ENCODE measurements at regions not wholly inside any gene's neighbourhood (a gene's known extent, or its start where the extent isn't known, plus 50 kb on each side); places are given as distances from the start of the nearest gene placed in this dataset.

- FAIRE-seq (no peak), DNase-seq (ENCODE audit: low read depth in 1 of 2, low spot score in 1 of 2) (no peak), ATAC-seq (peak in 1 of 2 experiments; percentile 52; a peak in 2 of 6 replicates)
- Histone ChIP-seq H3K9me3 (peaks cover 37% of the 10 kb centered on the region), H3K4me2 (no peak overlapping the region), H3K4me1 (no peaks in the 10 kb centered on the region), H3K27ac (no peak overlapping the region), H3K4me3 (no peak overlapping the region)
- WGBS (ENCODE audit: missing lambda C conversion rate): 15% methylated on average over 2 of the region's 2 CpGs
- ChIA-PET POLR2A (no interaction called here), CTCF (interaction anchor here (1.3 to 2.7 kb wide), 3 partner anchors 21 to 548 kb away, joined by 3 to 7 read pairs (median 4); no protein-coding TSS in a partner anchor)
- TF ChIP-seq ATOH8 (CRISPR knock-in tag; IDR thresholded peaks at IDR 0.05; ENCODE audit: low read depth) (no peak), BCL3 (IDR thresholded peaks at IDR 0.05) (no peak), ZSCAN20 (CRISPR knock-in tag; IDR thresholded peaks at IDR 0.05) (no peak), CTCF (IDR thresholded peaks at IDR 0.05) (no peak), ZC3H11A (IDR thresholded peaks at IDR 0.05) (no peak), HES2 (IDR thresholded peaks at IDR 0.05) (no peak), ZFP36 (IDR thresholded peaks at IDR 0.05; ENCODE audit: borderline replicate concordance, partially characterized antibody) (no peak), JUN (IDR thresholded peaks at IDR 0.05) (no peak), USF2 (IDR thresholded peaks at IDR 0.05) (no peak), RAD21 (conservative IDR thresholded peaks at IDR 0.05 in 1 of 2, IDR thresholded peaks at IDR 0.05 in 1 of 2) (no peak), CHD4 (IDR thresholded peaks at IDR 0.05; ENCODE audit: borderline replicate concordance) (no peak)
These were observed 125.2 kb downstream of the ANXA2 start for GRCh38 chr15:60272623-60273022.

GRCh38 chr15:60275624-60276023 lies 122.2 kb downstream of the ANXA2 start:
- H3K9me3 ChIP-seq: peaks cover 41% of the 10 kb centered on the region
- peak; percentile 98 for FAIRE-seq
- DNase-seq (ENCODE audit: low read depth in 1 of 2, low spot score in 1 of 2): no peak
- no peak overlapping the region for H3K4me3 ChIP-seq
- ChIA-PET CTCF (interaction anchor here (0.9 kb wide), 1 partner anchor 550 kb away, joined by 3 read pairs; no protein-coding TSS in a partner anchor), POLR2A (no interaction called here)
- 2% methylated on average over 3 of the region's 3 CpGs for WGBS (ENCODE audit: missing lambda C conversion rate)
- H3K4me2 ChIP-seq: no peak overlapping the region
- no peaks in the 10 kb centered on the region for H3K4me1 ChIP-seq
- ATAC-seq: no peak
- no peak overlapping the region for H3K27ac ChIP-seq
- TF ChIP-seq NFE2L2 (conservative IDR thresholded peaks at IDR 0.05; ENCODE audit: low read length) (no peak), CBX8 (IDR thresholded peaks at IDR 0.05) (no peak), FOSB (CRISPR knock-in tag; IDR thresholded peaks at IDR 0.05) (no peak), FOSL2 (IDR thresholded peaks at IDR 0.05) (no peak), FOSL2 (CRISPR knock-in tag; IDR thresholded peaks at IDR 0.05) (no peak), EP300 (IDR thresholded peaks at IDR 0.05) (no peak), REST (IDR thresholded peaks at IDR 0.05) (no peak), ZFP36 (IDR thresholded peaks at IDR 0.05; ENCODE audit: borderline replicate concordance, partially characterized antibody) (no peak), KDM5A (IDR thresholded peaks at IDR 0.05) (no peak), RNF2 (IDR thresholded peaks at IDR 0.05; ENCODE audit: borderline replicate concordance, low read depth) (no peak), HDAC2 (IDR thresholded peaks at IDR 0.05) (no peak), POLR2AphosphoS2 (conservative IDR thresholded peaks at IDR 0.05; ENCODE audit: low read length) (no peak), USF2 (IDR thresholded peaks at IDR 0.05) (no peak), CBX2 (IDR thresholded peaks at IDR 0.05; ENCODE audit: borderline replicate concordance, low read depth) (no peak), FOXS1 (CRISPR knock-in tag; IDR thresholded peaks at IDR 0.05) (no peak), ZNF302 (CRISPR knock-in tag; IDR thresholded peaks at IDR 0.05) (no peak), ELK1 (IDR thresholded peaks at IDR 0.05; ENCODE audit: low read depth, low read length) (no peak), TFCP2L1 (CRISPR knock-in tag; IDR thresholded peaks at IDR 0.05) (no peak)

Data from A549 (cell line).